Ishikawa (cell line): ENCODE measurements at regions not wholly inside any gene's neighbourhood (a gene's known extent, or its start where the extent isn't known, plus 50 kb on each side); places are given as distances from the start of the nearest gene placed in this dataset.

ENCODE experiments used
- CEBPB ChIP-seq: IDR thresholded peaks from 2 replicates; pipeline ENCODE4 v1.6.1; 2012
- CREB1 ChIP-seq: IDR thresholded peaks from 2 replicates; pipeline ENCODE4 v1.6.1; 2012; ENCODE audit warnings: low read depth
- EGR1 ChIP-seq: IDR thresholded peaks from 2 replicates; pipeline ENCODE4 v1.6.1; 2012
- EP300 ChIP-seq: IDR thresholded peaks from 2 replicates; pipeline ENCODE4 v1.6.1; 2012; ENCODE audit warnings: borderline replicate concordance
- FOXM1 ChIP-seq: IDR thresholded peaks from 2 replicates; pipeline ENCODE4 v1.6.1; 2012; ENCODE audit warnings: low read depth, borderline replicate concordance
- NFIC ChIP-seq: IDR thresholded peaks from 2 replicates; pipeline ENCODE4 v1.6.1; 2012
- RAD21 ChIP-seq: IDR thresholded peaks from 2 replicates; pipeline ENCODE4 v1.6.1; 2012; ENCODE audit warnings: low read depth
- TAF1 ChIP-seq: IDR thresholded peaks from 2 replicates; pipeline ENCODE4 v1.6.1; 2012; ENCODE audit warnings: low read depth, mild to moderate bottlenecking
- TCF12 ChIP-seq: IDR thresholded peaks from 2 replicates; pipeline ENCODE4 v1.6.1; 2012; ENCODE audit warnings: low read depth
- TEAD4 ChIP-seq: IDR thresholded peaks from 2 replicates; pipeline ENCODE4 v1.6.1; 2012
- USF1 ChIP-seq: IDR thresholded peaks from 2 replicates; pipeline ENCODE4 v1.6.1; 2012
- YY1 ChIP-seq: IDR thresholded peaks from 2 replicates; pipeline ENCODE4 v1.6.1; 2012; ENCODE audit warnings: low read depth
- ZBTB7A ChIP-seq: IDR thresholded peaks from 2 replicates; pipeline ENCODE4 v1.6.1; 2012; ENCODE audit warnings: low read depth
- TF ChIP-seq, protein P1 (sequence below): IDR thresholded peaks from 2 replicates; pipeline ENCODE4 v1.6.1; 2012
- TF ChIP-seq, protein P2 (sequence below): IDR thresholded peaks from 2 replicates; pipeline ENCODE4 v1.6.1; 2012; ENCODE audit warnings: low read depth, mild to moderate bottlenecking

GRCh38 chr1:181202986-181203555 lies 114.6 kb downstream of the IER5 start:
- no peak for TF ChIP-seq CEBPB
- no peak for TF ChIP-seq EGR1
- no peak for TF ChIP-seq CREB1
- TF ChIP-seq TEAD4: no peak
- TF ChIP-seq, protein P1, sequence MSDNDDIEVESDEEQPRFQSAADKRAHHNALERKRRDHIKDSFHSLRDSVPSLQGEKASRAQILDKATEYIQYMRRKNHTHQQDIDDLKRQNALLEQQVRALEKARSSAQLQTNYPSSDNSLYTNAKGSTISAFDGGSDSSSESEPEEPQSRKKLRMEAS: no peak
- no peak for TF ChIP-seq RAD21
- no peak for TF ChIP-seq TAF1
- no peak for TF ChIP-seq USF1
- no peak for TF ChIP-seq ZBTB7A
- TF ChIP-seq YY1: no peak
- no peak for TF ChIP-seq EP300
- TF ChIP-seq FOXM1: no peak
- no peak for TF ChIP-seq NFIC
- TF ChIP-seq, protein P2, sequence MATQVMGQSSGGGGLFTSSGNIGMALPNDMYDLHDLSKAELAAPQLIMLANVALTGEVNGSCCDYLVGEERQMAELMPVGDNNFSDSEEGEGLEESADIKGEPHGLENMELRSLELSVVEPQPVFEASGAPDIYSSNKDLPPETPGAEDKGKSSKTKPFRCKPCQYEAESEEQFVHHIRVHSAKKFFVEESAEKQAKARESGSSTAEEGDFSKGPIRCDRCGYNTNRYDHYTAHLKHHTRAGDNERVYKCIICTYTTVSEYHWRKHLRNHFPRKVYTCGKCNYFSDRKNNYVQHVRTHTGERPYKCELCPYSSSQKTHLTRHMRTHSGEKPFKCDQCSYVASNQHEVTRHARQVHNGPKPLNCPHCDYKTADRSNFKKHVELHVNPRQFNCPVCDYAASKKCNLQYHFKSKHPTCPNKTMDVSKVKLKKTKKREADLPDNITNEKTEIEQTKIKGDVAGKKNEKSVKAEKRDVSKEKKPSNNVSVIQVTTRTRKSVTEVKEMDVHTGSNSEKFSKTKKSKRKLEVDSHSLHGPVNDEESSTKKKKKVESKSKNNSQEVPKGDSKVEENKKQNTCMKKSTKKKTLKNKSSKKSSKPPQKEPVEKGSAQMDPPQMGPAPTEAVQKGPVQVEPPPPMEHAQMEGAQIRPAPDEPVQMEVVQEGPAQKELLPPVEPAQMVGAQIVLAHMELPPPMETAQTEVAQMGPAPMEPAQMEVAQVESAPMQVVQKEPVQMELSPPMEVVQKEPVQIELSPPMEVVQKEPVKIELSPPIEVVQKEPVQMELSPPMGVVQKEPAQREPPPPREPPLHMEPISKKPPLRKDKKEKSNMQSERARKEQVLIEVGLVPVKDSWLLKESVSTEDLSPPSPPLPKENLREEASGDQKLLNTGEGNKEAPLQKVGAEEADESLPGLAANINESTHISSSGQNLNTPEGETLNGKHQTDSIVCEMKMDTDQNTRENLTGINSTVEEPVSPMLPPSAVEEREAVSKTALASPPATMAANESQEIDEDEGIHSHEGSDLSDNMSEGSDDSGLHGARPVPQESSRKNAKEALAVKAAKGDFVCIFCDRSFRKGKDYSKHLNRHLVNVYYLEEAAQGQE: no peak
- TF ChIP-seq TCF12: no peak

DNA sequence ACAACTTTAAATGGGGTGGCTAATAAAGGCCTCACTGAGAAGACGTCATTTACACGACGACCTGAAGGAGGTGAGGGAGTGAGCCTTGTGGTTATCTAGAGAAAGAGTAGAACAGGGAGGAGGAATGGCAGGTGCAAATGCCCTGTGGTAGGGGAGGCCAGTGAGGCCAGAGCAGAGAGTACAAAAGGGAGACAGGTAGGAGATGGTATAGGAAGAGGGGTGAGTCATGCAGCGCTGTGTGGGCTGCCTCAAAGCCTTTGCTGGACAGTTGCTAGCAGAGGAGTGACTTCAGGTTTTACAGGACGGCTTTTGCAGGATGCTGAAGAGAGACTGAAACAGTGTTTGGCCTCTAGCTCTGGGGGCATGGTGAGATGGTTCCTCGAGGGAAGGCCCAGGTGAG lies 116.0 kb downstream of the IER5 start:
- TF ChIP-seq NFIC (no peak), EP300 (no peak), FOXM1 (no peak), CREB1 (no peak), RAD21 (no peak), EGR1 (no peak), ZBTB7A (no peak), USF1 (no peak), TAF1 (no peak), YY1 (no peak), TCF12 (no peak), TEAD4 (no peak)
- TF ChIP-seq, protein P1: no peak
- TF ChIP-seq, protein P2: no peak

- no peak for TF ChIP-seq EGR1
- no peak for TF ChIP-seq USF1
- TF ChIP-seq EP300: no peak
- TF ChIP-seq, protein P1: no peak
- TF ChIP-seq, protein P2: no peak
- no peak for TF ChIP-seq CEBPB
- no peak for TF ChIP-seq FOXM1
- no peak for TF ChIP-seq TAF1
- no peak for TF ChIP-seq TEAD4
- no peak for TF ChIP-seq TCF12
- TF ChIP-seq CREB1: no peak
- TF ChIP-seq ZBTB7A: no peak
- no peak for TF ChIP-seq NFIC
- no peak for TF ChIP-seq YY1
- no peak for TF ChIP-seq RAD21
Measured at GRCh38 chr1:181205901-181206300, 117.4 kb downstream of the IER5 start.

DNA sequence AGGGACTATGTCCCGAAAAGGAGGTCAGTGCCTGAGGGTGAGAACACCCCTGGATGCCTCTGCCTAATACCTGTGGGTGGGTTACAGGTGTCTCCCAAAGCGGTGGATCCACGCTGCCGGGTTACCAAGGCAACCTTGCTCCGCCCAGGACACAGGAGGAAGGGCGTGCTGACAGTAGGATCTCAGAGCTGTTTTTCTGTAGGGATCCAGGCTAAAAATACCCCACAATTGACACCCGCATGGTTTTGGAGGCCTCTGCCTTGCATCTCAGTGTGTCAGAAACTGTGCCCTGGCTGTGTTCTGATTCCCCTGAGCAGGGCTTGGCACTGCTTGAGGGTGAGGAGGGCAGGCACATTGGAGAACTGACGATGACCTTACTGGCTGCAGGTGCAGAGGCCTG lies 118.0 kb downstream of the IER5 start:
- TF ChIP-seq USF1 (no peak), EGR1 (no peak), FOXM1 (no peak), NFIC (no peak), EP300 (no peak), TCF12 (no peak), ZBTB7A (no peak)
- TF ChIP-seq, protein P2: no peak
- TF ChIP-seq, protein P1: no peak
